AG09309 (cell line): ENCODE measurements at regions not wholly inside any gene's neighbourhood (a gene's known extent, or its start where the extent isn't known, plus 50 kb on each side); places are given as distances from the start of the nearest gene placed in this dataset.

Experiments used
- DNase-seq: peaks from one replicate; pipeline ENCODE4 v3.0.0-alpha.2; 2010; ENCODE audit warnings: low read depth
- H3K4me3 ChIP-seq: 2 replicates; pipeline ENCODE4 v1.5.1; 2011; ENCODE audit warnings: mild to moderate bottlenecking, low read depth, low read length, moderate library complexity; ENCODE audit not compliant: control insufficient read depth
- CTCF ChIP-seq: IDR thresholded peaks from 2 replicates; pipeline ENCODE4 v1.5.1; 2011; ENCODE audit warnings: mild to moderate bottlenecking, low read depth, low read length, inconsistent platforms; ENCODE audit not compliant: insufficient read depth, control insufficient read depth; ENCODE audit errors: missing control alignments

- no peak for TF ChIP-seq CTCF
- H3K4me3 ChIP-seq: no peak overlapping the region
- no peak for DNase-seq
Measured at GRCh38 chr12:61654698-61655097, 605.5 kb upstream of the USP15 start.

- no peak for TF ChIP-seq CTCF
- no peak for DNase-seq
- H3K4me3 ChIP-seq: no peak overlapping the region
Measured at GRCh38 chr12:61655241-61655640, 605.0 kb upstream of the USP15 start.

GRCh38 chr12:61667676-61668075 is 592.5 kb upstream of the USP15 start:
- DNase-seq: no peak
- TF ChIP-seq CTCF: no peak
- H3K4me3 ChIP-seq: no peak overlapping the region

- no peak for TF ChIP-seq CTCF
- no peak overlapping the region for H3K4me3 ChIP-seq
- DNase-seq: no peak
Measured at GRCh38 chr12:61676520-61676919, 583.7 kb upstream of the USP15 start.

GRCh38 chr12:61687407-61687806 is 572.8 kb upstream of the USP15 start:
- TF ChIP-seq CTCF: no peak
- no peak overlapping the region for H3K4me3 ChIP-seq
- no peak for DNase-seq

- H3K4me3 ChIP-seq: no peak overlapping the region
- TF ChIP-seq CTCF: no peak
- DNase-seq: no peak
Measured at GRCh38 chr12:61694214-61694613, 566.0 kb upstream of the USP15 start.

- H3K4me3 ChIP-seq: no peak overlapping the region
- DNase-seq: no peak
- TF ChIP-seq CTCF: no peak
Measured at GRCh38 chr12:61701471-61701870, 558.7 kb upstream of the USP15 start.
